SK-N-MC (cell line): ENCODE measurements at regions not wholly inside any gene's neighbourhood (a gene's known extent, or its start where the extent isn't known, plus 50 kb on each side); places are given as distances from the start of the nearest gene placed in this dataset.

Source experiments
- EZH2 ChIP-seq: fragments of 200-600 bp; sonication (generic); IDR thresholded peaks from one replicate; pipeline ENCODE4 v1.6.1; 2017; ENCODE audit warnings: antibody characterized with exemption
- POLR2AphosphoS5 ChIP-seq: IDR thresholded peaks from 2 replicates; pipeline ENCODE4 v1.6.1; 2012; ENCODE audit warnings: mild to moderate bottlenecking, low read depth, low read length, borderline replicate concordance

GRCh38 chr5:18072600-18072999, 438.3 kb downstream of the TAF11L14 start:
- TF ChIP-seq POLR2AphosphoS5 = no peak
- no peak for TF ChIP-seq EZH2
